ENCODE measurements at regions not wholly inside any gene's neighbourhood (a gene's known extent, or its start where the extent isn't known, plus 50 kb on each side); places are given as distances from the start of the nearest gene placed in this dataset.

DNA sequence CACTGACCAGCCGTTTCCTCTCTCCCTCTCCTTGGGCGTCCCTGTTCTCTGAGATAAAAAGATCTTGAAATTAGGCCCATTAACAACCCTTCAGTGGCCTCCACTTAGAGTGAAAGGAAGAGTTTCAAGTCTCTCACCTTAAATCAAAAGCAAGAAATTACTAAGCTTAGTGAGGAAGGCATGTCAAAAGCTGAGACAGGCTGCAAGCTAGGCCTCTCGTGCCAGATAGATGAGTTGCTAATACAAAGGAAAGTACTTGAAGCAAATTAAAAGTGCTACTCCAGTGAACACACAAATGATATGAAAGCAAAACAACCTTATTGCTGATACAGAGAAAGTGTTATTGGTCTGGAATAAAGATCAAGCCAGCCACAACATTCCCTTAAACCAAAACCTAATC lies 331.3 kb upstream of the SEMA6A start:
- Histone ChIP-seq H3K4me3 (IDR thresholded peaks at IDR 0.05; ENCODE audit: insufficient read depth, low read depth, low read length) (no peak overlapping the region), H3K79me2 (ENCODE audit: insufficient read depth, low read depth) (no peaks in the 10 kb centered on the region), H3K27ac (no peak overlapping the region), H3K9ac (no peak overlapping the region), H3K4me1 (ENCODE audit: low read depth, poor library complexity, severe bottlenecking) (no peaks in the 10 kb centered on the region), H4K20me1 (ENCODE audit: insufficient read depth) (no peaks in the 10 kb centered on the region), H3K4me2 (no peak overlapping the region), H3K27me3 (ENCODE audit: insufficient read depth, low read depth) (no peaks in the 10 kb centered on the region), H2AFZ (ENCODE audit: low read depth) (no peak overlapping the region), H3K36me3 (ENCODE audit: insufficient read depth) (no peaks in the 10 kb centered on the region)
- TF ChIP-seq, protein P1, sequence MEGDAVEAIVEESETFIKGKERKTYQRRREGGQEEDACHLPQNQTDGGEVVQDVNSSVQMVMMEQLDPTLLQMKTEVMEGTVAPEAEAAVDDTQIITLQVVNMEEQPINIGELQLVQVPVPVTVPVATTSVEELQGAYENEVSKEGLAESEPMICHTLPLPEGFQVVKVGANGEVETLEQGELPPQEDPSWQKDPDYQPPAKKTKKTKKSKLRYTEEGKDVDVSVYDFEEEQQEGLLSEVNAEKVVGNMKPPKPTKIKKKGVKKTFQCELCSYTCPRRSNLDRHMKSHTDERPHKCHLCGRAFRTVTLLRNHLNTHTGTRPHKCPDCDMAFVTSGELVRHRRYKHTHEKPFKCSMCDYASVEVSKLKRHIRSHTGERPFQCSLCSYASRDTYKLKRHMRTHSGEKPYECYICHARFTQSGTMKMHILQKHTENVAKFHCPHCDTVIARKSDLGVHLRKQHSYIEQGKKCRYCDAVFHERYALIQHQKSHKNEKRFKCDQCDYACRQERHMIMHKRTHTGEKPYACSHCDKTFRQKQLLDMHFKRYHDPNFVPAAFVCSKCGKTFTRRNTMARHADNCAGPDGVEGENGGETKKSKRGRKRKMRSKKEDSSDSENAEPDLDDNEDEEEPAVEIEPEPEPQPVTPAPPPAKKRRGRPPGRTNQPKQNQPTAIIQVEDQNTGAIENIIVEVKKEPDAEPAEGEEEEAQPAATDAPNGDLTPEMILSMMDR (conservative IDR thresholded peaks at IDR 0.05; ENCODE audit: low read depth, low read length) = no peak

DNA sequence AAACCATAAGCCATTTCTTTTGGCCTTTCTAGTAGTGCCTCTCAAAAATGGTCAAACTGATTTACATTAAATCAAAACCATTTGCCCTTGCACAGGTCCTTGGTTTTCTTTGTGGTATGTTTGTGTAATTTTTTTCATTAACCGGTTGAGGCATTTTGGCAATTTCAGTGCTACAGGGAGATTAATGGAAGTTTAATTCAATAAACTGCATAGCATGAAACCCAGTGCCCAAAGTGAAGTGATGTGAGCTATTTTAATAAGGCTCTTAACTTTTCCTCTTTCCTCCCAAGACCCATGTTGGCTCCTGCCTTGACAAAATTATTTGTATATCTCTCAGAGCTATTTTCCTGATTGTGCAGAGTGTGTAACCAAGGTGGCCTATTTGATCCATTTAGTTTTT lies 326.2 kb upstream of the SEMA6A start:
- no peak overlapping the region for H3K9ac ChIP-seq
- TF ChIP-seq, protein P1 (conservative IDR thresholded peaks at IDR 0.05; ENCODE audit: low read depth, low read length) = no peak
- H3K36me3 ChIP-seq (ENCODE audit: insufficient read depth) = no peaks in the 10 kb centered on the region
- no peaks in the 10 kb centered on the region for H4K20me1 ChIP-seq (ENCODE audit: insufficient read depth)
- H3K27ac ChIP-seq = no peak overlapping the region
- H3K4me2 ChIP-seq = no peak overlapping the region
- H3K4me3 ChIP-seq (IDR thresholded peaks at IDR 0.05; ENCODE audit: insufficient read depth, low read depth, low read length) = no peak overlapping the region
- H3K4me1 ChIP-seq (ENCODE audit: low read depth, poor library complexity, severe bottlenecking) = no peaks in the 10 kb centered on the region
- no peaks in the 10 kb centered on the region for H3K27me3 ChIP-seq (ENCODE audit: insufficient read depth, low read depth)
- H2AFZ ChIP-seq (ENCODE audit: low read depth) = no peak overlapping the region
- no peaks in the 10 kb centered on the region for H3K79me2 ChIP-seq (ENCODE audit: insufficient read depth, low read depth)

DNA sequence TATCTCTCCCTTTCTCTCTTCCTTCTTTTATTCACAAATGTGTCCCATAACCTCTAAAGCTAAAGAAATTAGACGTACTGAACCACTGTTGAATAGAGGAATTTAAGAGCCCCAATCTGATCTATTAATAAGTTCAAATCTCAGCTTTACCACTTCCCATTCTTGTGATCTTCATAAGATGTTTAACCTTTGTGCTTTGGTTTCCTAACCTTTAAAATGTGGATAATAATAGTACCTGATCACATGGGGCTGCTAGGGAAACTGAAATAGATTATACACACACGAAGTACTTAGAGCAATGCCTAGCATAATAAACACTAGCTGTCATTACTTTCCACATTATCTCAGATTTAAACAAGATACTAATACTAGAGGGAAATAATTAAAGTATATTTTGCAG lies 324.3 kb upstream of the SEMA6A start:
- Histone ChIP-seq H3K4me3 (IDR thresholded peaks at IDR 0.05; ENCODE audit: insufficient read depth, low read depth, low read length) (no peak overlapping the region), H3K36me3 (ENCODE audit: insufficient read depth) (no peaks in the 10 kb centered on the region), H2AFZ (ENCODE audit: low read depth) (no peak overlapping the region), H4K20me1 (ENCODE audit: insufficient read depth) (no peaks in the 10 kb centered on the region), H3K4me2 (no peak overlapping the region), H3K27ac (no peak overlapping the region), H3K79me2 (ENCODE audit: insufficient read depth, low read depth) (no peaks in the 10 kb centered on the region), H3K9ac (no peak overlapping the region), H3K4me1 (ENCODE audit: low read depth, poor library complexity, severe bottlenecking) (no peaks in the 10 kb centered on the region), H3K27me3 (ENCODE audit: insufficient read depth, low read depth) (no peaks in the 10 kb centered on the region)
- TF ChIP-seq, protein P1 (conservative IDR thresholded peaks at IDR 0.05; ENCODE audit: low read depth, low read length) = no peak

DNA sequence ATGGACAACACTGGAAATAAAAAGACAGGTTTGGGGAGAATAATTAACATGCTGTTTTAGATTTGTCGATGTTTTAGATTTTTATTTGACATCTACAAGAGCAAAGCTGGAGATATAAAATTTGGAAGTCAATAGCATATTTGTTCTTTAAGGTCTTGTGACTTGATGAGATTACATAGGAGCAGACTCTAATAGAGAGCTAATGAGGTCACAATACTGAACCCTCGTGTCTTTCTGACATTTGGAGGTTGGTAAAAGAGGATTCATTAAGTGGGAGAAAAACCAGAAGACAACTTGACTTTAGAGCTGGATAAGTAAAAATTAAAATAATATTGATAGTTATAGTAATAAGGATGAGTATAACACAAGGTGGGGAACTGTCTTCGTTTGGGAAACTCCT lies 322.7 kb upstream of the SEMA6A start:
- H3K4me2 ChIP-seq = no peak overlapping the region
- no peak overlapping the region for H3K27ac ChIP-seq
- TF ChIP-seq, protein P1 (conservative IDR thresholded peaks at IDR 0.05; ENCODE audit: low read depth, low read length) = no peak

More for the DNA sequence above, 322.7 kb upstream of the SEMA6A start:
- Histone ChIP-seq H3K27me3 (ENCODE audit: insufficient read depth, low read depth) (no peaks in the 10 kb centered on the region), H3K4me3 (IDR thresholded peaks at IDR 0.05; ENCODE audit: insufficient read depth, low read depth, low read length) (no peak overlapping the region), H2AFZ (ENCODE audit: low read depth) (no peak overlapping the region), H3K4me1 (ENCODE audit: low read depth, poor library complexity, severe bottlenecking) (no peaks in the 10 kb centered on the region), H4K20me1 (ENCODE audit: insufficient read depth) (no peaks in the 10 kb centered on the region), H3K36me3 (ENCODE audit: insufficient read depth) (no peaks in the 10 kb centered on the region), H3K9ac (no peak overlapping the region), H3K79me2 (ENCODE audit: insufficient read depth, low read depth) (no peaks in the 10 kb centered on the region)

All from KMS-11 (cell line).